ENCODE measurements at regions not wholly inside any gene's neighbourhood (a gene's known extent, or its start where the extent isn't known, plus 50 kb on each side); places are given as distances from the start of the nearest gene placed in this dataset.

DNA sequence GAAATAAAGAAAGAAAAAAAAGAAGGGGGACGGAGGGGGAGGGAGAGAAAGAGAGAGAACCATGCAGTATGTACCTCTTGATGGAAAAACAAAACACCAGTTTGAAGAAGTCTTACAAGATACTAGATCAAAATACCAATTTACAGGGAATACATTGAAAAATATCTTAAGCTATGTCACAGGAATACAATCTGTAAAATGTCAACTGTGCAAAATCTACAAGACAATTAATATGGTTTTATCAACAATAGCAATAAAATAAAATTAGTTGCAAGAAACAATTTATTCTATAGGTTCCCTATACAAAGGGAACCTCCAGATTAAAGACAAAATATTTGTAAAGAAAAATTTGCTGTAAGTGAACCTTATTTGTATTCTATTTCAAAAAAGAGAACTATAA is 98.3 kb upstream of the CABCOCO1 start:
- no peaks in the 10 kb centered on the region for H3K36me3 Mint-ChIP-seq
- TF ChIP-seq, protein P1, sequence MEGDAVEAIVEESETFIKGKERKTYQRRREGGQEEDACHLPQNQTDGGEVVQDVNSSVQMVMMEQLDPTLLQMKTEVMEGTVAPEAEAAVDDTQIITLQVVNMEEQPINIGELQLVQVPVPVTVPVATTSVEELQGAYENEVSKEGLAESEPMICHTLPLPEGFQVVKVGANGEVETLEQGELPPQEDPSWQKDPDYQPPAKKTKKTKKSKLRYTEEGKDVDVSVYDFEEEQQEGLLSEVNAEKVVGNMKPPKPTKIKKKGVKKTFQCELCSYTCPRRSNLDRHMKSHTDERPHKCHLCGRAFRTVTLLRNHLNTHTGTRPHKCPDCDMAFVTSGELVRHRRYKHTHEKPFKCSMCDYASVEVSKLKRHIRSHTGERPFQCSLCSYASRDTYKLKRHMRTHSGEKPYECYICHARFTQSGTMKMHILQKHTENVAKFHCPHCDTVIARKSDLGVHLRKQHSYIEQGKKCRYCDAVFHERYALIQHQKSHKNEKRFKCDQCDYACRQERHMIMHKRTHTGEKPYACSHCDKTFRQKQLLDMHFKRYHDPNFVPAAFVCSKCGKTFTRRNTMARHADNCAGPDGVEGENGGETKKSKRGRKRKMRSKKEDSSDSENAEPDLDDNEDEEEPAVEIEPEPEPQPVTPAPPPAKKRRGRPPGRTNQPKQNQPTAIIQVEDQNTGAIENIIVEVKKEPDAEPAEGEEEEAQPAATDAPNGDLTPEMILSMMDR (IDR thresholded peaks at IDR 0.05; ENCODE audit: unreplicated experiment): no peak
- peaks cover 5% of the 10 kb centered on the region for H3K27me3 Mint-ChIP-seq (ENCODE audit: low read depth)
- no peak overlapping the region for H3K27ac Mint-ChIP-seq
- H3K4me3 Mint-ChIP-seq: no peak overlapping the region
- H3K4me1 Mint-ChIP-seq: no peaks in the 10 kb centered on the region
- peaks cover 9% of the 10 kb centered on the region for H3K9me3 Mint-ChIP-seq
- DNase-seq (ENCODE audit: low spot score in 2 of 2, unreplicated experiment in 2 of 2): no peak

DNA sequence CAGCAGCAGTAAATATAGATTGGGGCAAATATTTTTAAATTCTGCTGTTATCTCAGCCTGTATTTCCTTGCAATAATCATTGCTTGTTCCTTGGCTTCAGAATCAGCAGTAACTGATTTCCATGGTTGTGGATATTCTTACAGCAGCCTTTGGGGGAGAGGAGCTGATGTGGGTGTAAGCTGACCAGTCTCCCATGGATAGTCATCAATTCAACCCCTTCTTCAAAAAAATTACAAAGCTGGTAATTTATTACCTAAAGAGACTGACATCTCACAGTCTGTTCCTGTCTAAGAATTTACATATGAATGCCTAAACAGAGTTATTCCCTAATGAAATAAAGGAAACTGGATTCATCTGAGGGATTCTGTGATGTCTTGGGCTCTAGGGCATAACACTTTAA is 103.1 kb upstream of the CABCOCO1 start:
- H3K4me1 Mint-ChIP-seq: no peaks in the 10 kb centered on the region
- no peak overlapping the region for H3K4me3 Mint-ChIP-seq
- no peak for DNase-seq (ENCODE audit: low spot score in 2 of 2, unreplicated experiment in 2 of 2)
- no peaks in the 10 kb centered on the region for H3K36me3 Mint-ChIP-seq
- TF ChIP-seq, protein P1 (IDR thresholded peaks at IDR 0.05; ENCODE audit: unreplicated experiment): no peak
- H3K9me3 Mint-ChIP-seq: peaks cover 7% of the 10 kb centered on the region
- H3K27ac Mint-ChIP-seq: no peak overlapping the region
- no peaks in the 10 kb centered on the region for H3K27me3 Mint-ChIP-seq (ENCODE audit: low read depth)

DNA sequence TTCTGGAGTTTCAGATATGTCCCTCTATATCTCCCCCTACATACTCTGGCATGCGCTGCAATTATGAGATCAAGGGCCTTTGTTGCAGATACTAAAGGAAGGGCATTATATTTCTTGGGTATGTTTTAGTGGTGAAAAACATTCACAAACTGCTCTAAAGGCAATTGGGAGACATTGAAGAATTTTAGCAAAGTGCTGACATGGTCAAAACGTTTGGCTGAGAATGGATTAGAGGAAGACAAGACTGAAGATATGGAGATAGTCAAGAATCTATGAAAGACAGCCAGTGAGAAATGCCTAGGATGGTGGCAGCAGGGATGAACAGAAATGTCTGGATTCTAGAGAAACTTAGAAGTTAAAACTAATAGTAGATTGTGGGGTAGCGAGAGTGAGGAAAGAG is 104.5 kb upstream of the CABCOCO1 start:
- no peaks in the 10 kb centered on the region for H3K36me3 Mint-ChIP-seq
- no peak for DNase-seq (ENCODE audit: low spot score in 2 of 2, unreplicated experiment in 2 of 2)
- H3K4me1 Mint-ChIP-seq: no peaks in the 10 kb centered on the region
- H3K27me3 Mint-ChIP-seq (ENCODE audit: low read depth): peaks cover 3% of the 10 kb centered on the region
- H3K27ac Mint-ChIP-seq: no peak overlapping the region
- no peak overlapping the region for H3K4me3 Mint-ChIP-seq
- peaks cover 11% of the 10 kb centered on the region for H3K9me3 Mint-ChIP-seq
- TF ChIP-seq, protein P1 (IDR thresholded peaks at IDR 0.05; ENCODE audit: unreplicated experiment): no peak

DNA sequence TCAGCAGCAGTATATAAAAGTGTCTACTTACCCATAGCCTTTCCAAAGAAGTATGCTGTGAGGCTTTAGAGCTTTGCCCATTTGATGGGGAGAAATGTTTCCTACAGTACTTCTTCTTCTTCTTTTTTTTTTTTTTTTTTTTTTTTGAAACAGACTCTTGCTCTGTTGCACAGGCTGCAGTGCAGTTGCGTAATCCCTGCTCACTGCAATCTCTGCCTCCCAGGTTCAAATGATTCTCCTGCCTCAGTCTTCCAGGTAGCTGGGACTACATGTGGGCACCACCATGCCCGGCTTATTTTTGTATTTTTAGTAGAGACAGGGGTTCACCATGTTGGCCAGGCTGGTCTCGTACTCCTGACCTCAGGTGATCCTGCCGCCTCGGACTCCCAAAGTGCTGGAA is 101.7 kb upstream of the TMEM26 start:
- H3K9me3 Mint-ChIP-seq: peaks cover 20% of the 10 kb centered on the region
- no peak for DNase-seq (ENCODE audit: low spot score in 2 of 2, unreplicated experiment in 2 of 2)
- TF ChIP-seq, protein P1 (IDR thresholded peaks at IDR 0.05; ENCODE audit: unreplicated experiment): no peak
- no peak overlapping the region for H3K4me3 Mint-ChIP-seq
- peaks cover 16% of the 10 kb centered on the region for H3K27me3 Mint-ChIP-seq (ENCODE audit: low read depth)
- no peaks in the 10 kb centered on the region for H3K36me3 Mint-ChIP-seq
- H3K4me1 Mint-ChIP-seq: no peaks in the 10 kb centered on the region
- H3K27ac Mint-ChIP-seq: no peak overlapping the region

DNA sequence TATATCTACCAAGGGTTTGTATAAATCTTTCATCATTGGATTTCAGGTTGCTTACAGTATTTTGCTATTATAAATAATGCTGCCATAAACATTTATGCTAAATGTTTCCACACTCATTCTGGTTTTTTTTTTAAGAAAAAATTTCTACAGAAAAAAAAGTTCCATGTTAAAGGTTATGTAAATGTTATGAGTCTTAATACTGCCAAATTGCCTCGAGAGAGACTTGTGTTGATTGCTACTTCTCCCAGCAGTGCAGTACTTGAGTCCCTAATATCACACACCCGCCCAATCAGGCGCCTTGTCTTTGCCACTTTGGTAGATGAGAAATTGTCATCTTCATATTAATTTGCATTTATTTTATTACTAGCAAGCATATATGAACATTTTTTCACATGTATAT is 96.7 kb upstream of the TMEM26 start:
- no peak for DNase-seq (ENCODE audit: low spot score in 2 of 2, unreplicated experiment in 2 of 2)
- H3K9me3 Mint-ChIP-seq: peaks cover 16% of the 10 kb centered on the region
- H3K4me3 Mint-ChIP-seq: no peak overlapping the region
- TF ChIP-seq, protein P1 (IDR thresholded peaks at IDR 0.05; ENCODE audit: unreplicated experiment): no peak
- peaks cover 21% of the 10 kb centered on the region for H3K27me3 Mint-ChIP-seq (ENCODE audit: low read depth)
- H3K36me3 Mint-ChIP-seq: no peaks in the 10 kb centered on the region
- H3K27ac Mint-ChIP-seq: no peak overlapping the region
- no peaks in the 10 kb centered on the region for H3K4me1 Mint-ChIP-seq

DNA sequence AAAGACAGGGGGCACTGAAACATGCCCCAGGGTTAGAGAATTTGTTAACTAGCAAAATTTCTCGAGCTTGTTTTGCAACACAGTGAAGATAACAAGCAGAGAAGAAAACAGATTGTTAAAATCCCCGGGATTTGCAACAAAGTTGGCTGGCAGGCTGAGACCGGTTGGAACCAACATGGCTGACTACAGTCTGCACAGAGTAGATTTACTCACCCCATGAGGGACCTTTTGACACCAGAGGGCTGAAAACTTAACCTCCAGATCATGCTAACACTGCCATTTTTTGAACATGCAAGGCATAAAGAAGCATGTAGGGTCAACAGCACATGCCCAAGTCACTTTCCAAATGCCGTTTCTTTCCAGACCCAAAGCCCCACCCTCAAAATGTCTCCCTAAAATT is 95.2 kb upstream of the TMEM26 start:
- Mint-ChIP-seq H3K4me3 (no peak overlapping the region), H3K4me1 (no peaks in the 10 kb centered on the region), H3K27me3 (ENCODE audit: low read depth) (peaks cover 25% of the 10 kb centered on the region), H3K9me3 (peaks cover 17% of the 10 kb centered on the region), H3K36me3 (no peaks in the 10 kb centered on the region), H3K27ac (no peak overlapping the region)
- TF ChIP-seq, protein P1 (IDR thresholded peaks at IDR 0.05; ENCODE audit: unreplicated experiment): no peak
- DNase-seq (ENCODE audit: low spot score in 2 of 2, unreplicated experiment in 2 of 2): no peak
